ENCODE measurements at regions not wholly inside any gene's neighbourhood (a gene's known extent, or its start where the extent isn't known, plus 50 kb on each side); places are given as distances from the start of the nearest gene placed in this dataset.

- Histone ChIP-seq H3K4me3 (ENCODE audit: low read depth in 1 of 3, low read length in 3 of 3) (no peak overlapping the region), H3K27me3 (ENCODE audit: control insufficient read depth in 4 of 4, insufficient read depth in 4 of 4, low read length in 3 of 4) (no peaks in the 10 kb centered on the region), H3K36me3 (ENCODE audit: control insufficient read depth in 4 of 4, insufficient read depth in 3 of 4, low read depth in 1 of 4, low read length in 3 of 4) (no peaks in the 10 kb centered on the region), H3K9ac (ENCODE audit: low read depth in 1 of 2, low read length in 2 of 2) (no peak overlapping the region), H3K27ac (ENCODE audit: low read depth in 1 of 2, low read length in 2 of 2) (no peak overlapping the region), H3K4me1 (ENCODE audit: control insufficient read depth in 4 of 4, insufficient read depth in 4 of 4, low read length in 3 of 4) (peaks cover 0 to 2% (median 0%) of the 10 kb centered on the region in 4 donors), H3K9me3 (ENCODE audit: control insufficient read depth in 4 of 4, low read length in 3 of 4) (no peaks in the 10 kb centered on the region)
- no peak for TF ChIP-seq FOXA2 (IDR thresholded peaks at IDR 0.05)
- TF ChIP-seq RAD21 (IDR thresholded peaks at IDR 0.05) = no peak
- no peak for TF ChIP-seq ATF3 (IDR thresholded peaks at IDR 0.05)
- TF ChIP-seq CTCF (IDR thresholded peaks at IDR 0.05; ENCODE audit: low read depth, low read length, missing input control) = no peak
- TF ChIP-seq TAF1 (conservative IDR thresholded peaks at IDR 0.05) = no peak
- no peak for TF ChIP-seq YY1 (IDR thresholded peaks at IDR 0.05)
- TF ChIP-seq EGR1 (IDR thresholded peaks at IDR 0.05; ENCODE audit: low read depth in 2 of 2) = no peak
- no peak for TF ChIP-seq RXRA (IDR thresholded peaks at IDR 0.05)
- WGBS = 94% methylated on average over 7 of the region's 7 CpGs
- no peak for DNase-seq (ENCODE audit: low spot score)
These were observed 127.3 kb downstream of the MREG start for GRCh38 chr2:215886022-215886421.

- Histone ChIP-seq H3K36me3 (ENCODE audit: control insufficient read depth in 4 of 4, insufficient read depth in 3 of 4, low read depth in 1 of 4, low read length in 3 of 4) (no peaks in the 10 kb centered on the region), H3K4me1 (ENCODE audit: control insufficient read depth in 4 of 4, insufficient read depth in 4 of 4, low read length in 3 of 4) (peaks cover 0 to 1% (median 0%) of the 10 kb centered on the region in 4 donors), H3K27me3 (ENCODE audit: control insufficient read depth in 4 of 4, insufficient read depth in 4 of 4, low read length in 3 of 4) (no peaks in the 10 kb centered on the region), H3K9ac (ENCODE audit: low read depth in 1 of 2, low read length in 2 of 2) (no peak overlapping the region), H3K9me3 (ENCODE audit: control insufficient read depth in 4 of 4, low read length in 3 of 4) (no peaks in the 10 kb centered on the region), H3K4me3 (ENCODE audit: low read depth in 1 of 3, low read length in 3 of 3) (no peak overlapping the region), H3K27ac (ENCODE audit: low read depth in 1 of 2, low read length in 2 of 2) (no peak overlapping the region)
- TF ChIP-seq ATF3 (IDR thresholded peaks at IDR 0.05) = no peak
- 76% methylated on average over 2 of the region's 2 CpGs for WGBS
- no peak for DNase-seq (ENCODE audit: low spot score)
These were observed 127.8 kb downstream of the MREG start for GRCh38 chr2:215885536-215885935.

GRCh38 chr2:215884451-215885087 is 128.8 kb downstream of the MREG start:
- no peak for DNase-seq (ENCODE audit: low spot score)
- Histone ChIP-seq H3K9me3 (ENCODE audit: control insufficient read depth in 4 of 4, low read length in 3 of 4) (no peaks in the 10 kb centered on the region), H3K36me3 (ENCODE audit: control insufficient read depth in 4 of 4, insufficient read depth in 3 of 4, low read depth in 1 of 4, low read length in 3 of 4) (no peaks in the 10 kb centered on the region), H3K27ac (ENCODE audit: low read depth in 1 of 2, low read length in 2 of 2) (no peak overlapping the region), H3K9ac (ENCODE audit: low read depth in 1 of 2, low read length in 2 of 2) (no peak overlapping the region), H3K4me1 (ENCODE audit: control insufficient read depth in 4 of 4, insufficient read depth in 4 of 4, low read length in 3 of 4) (no peaks in the 10 kb centered on the region), H3K4me3 (ENCODE audit: low read depth in 1 of 3, low read length in 3 of 3) (no peak overlapping the region), H3K27me3 (ENCODE audit: control insufficient read depth in 4 of 4, insufficient read depth in 4 of 4, low read length in 3 of 4) (no peaks in the 10 kb centered on the region)
- TF ChIP-seq HNF4G (IDR thresholded peaks at IDR 0.05) (no peak), TAF1 (conservative IDR thresholded peaks at IDR 0.05) (no peak), YY1 (IDR thresholded peaks at IDR 0.05) (no peak), HNF4A (conservative IDR thresholded peaks at IDR 0.05) (no peak), RAD21 (IDR thresholded peaks at IDR 0.05) (no peak), SP1 (IDR thresholded peaks at IDR 0.05) (no peak), EGR1 (IDR thresholded peaks at IDR 0.05; ENCODE audit: low read depth in 2 of 2) (no peak), MAX (IDR thresholded peaks at IDR 0.05) (no peak), GABPA (IDR thresholded peaks at IDR 0.05 in 1 of 2, conservative IDR thresholded peaks at IDR 0.05 in 1 of 2) (no peak), FOXA1 (IDR thresholded peaks at IDR 0.05) (no peak), ZBTB33 (IDR thresholded peaks at IDR 0.05) (no peak), CTCF (IDR thresholded peaks at IDR 0.05; ENCODE audit: low read depth, low read length, missing input control) (no peak), FOXA2 (IDR thresholded peaks at IDR 0.05) (no peak), ATF3 (IDR thresholded peaks at IDR 0.05) (no peak)
- 82% methylated on average over 4 of the region's 4 CpGs for WGBS

Data from liver (tissue), 8 donors.